NCI-H1694 treated with DMSO at 0.1 percent for 48 hours (cell line): ENCODE measurements at regions not wholly inside any gene's neighbourhood (a gene's known extent, or its start where the extent isn't known, plus 50 kb on each side); places are given as distances from the start of the nearest gene placed in this dataset.

ENCODE experiments used
- DNase-seq: peaks from one replicate; lab custom pipeline; 2025; lab: John Stamatoyannopoulos, UW

GRCh38 chr14:40903709-40904108, 703.0 kb upstream of the LRFN5 start:
- no peak for DNase-seq

GRCh38 chr14:40899435-40899834, 707.2 kb upstream of the LRFN5 start:
- DNase-seq: no peak

GRCh38 chr14:40894846-40895245, 711.8 kb upstream of the LRFN5 start:
- no peak for DNase-seq

GRCh38 chr14:40889126-40889525, 717.5 kb upstream of the LRFN5 start:
- no peak for DNase-seq

- DNase-seq: no peak
Measured at GRCh38 chr14:40887912-40888311, 718.8 kb upstream of the LRFN5 start.

GRCh38 chr14:40870252-40870651, 736.4 kb upstream of the LRFN5 start:
- peak; percentile 44 for DNase-seq

- no peak for DNase-seq
Measured at GRCh38 chr14:40859055-40859454, 747.6 kb upstream of the LRFN5 start.

GRCh38 chr14:40855343-40855742, 751.3 kb upstream of the LRFN5 start:
- DNase-seq: no peak

- DNase-seq: no peak
Measured at GRCh38 chr14:40850191-40850590, 756.5 kb upstream of the LRFN5 start.

- DNase-seq: no peak
Measured at GRCh38 chr14:40847480-40847879, 759.2 kb upstream of the LRFN5 start.

GRCh38 chr14:40842816-40843215, 763.9 kb upstream of the LRFN5 start:
- DNase-seq: no peak

- DNase-seq: no peak
Measured at GRCh38 chr14:40841886-40842285, 764.8 kb upstream of the LRFN5 start.

- DNase-seq: no peak
Measured at GRCh38 chr14:40838601-40839000, 768.1 kb upstream of the LRFN5 start.

GRCh38 chr14:40806471-40806870, 800.2 kb upstream of the LRFN5 start:
- no peak for DNase-seq

- no peak for DNase-seq
Measured at GRCh38 chr14:40796168-40796567, 810.5 kb upstream of the LRFN5 start.

- DNase-seq: no peak
Measured at GRCh38 chr14:40784860-40785259, 821.8 kb upstream of the LRFN5 start.

GRCh38 chr14:40762685-40763084, 844.0 kb upstream of the LRFN5 start:
- DNase-seq: no peak

GRCh38 chr14:40762177-40762576, 844.5 kb upstream of the LRFN5 start:
- no peak for DNase-seq

GRCh38 chr14:40760704-40761103, 846.0 kb upstream of the LRFN5 start:
- no peak for DNase-seq

GRCh38 chr14:40758076-40758475, 848.6 kb upstream of the LRFN5 start:
- DNase-seq: no peak

GRCh38 chr14:40757376-40757950, 849.2 kb upstream of the LRFN5 start:
- no peak for DNase-seq

- no peak for DNase-seq
Measured at GRCh38 chr14:40733206-40733605, 873.5 kb upstream of the LRFN5 start.

- no peak for DNase-seq
Measured at GRCh38 chr14:40727107-40727506, 879.6 kb upstream of the LRFN5 start.

- DNase-seq: no peak
Measured at GRCh38 chr14:40713387-40713786, 893.3 kb upstream of the LRFN5 start.

GRCh38 chr14:40697231-40697630, 909.4 kb upstream of the LRFN5 start:
- no peak for DNase-seq
